ENCODE measurements at regions not wholly inside any gene's neighbourhood (a gene's known extent, or its start where the extent isn't known, plus 50 kb on each side); places are given as distances from the start of the nearest gene placed in this dataset.
"Not testable (repeated sequence)": the region's sequence is repeated elsewhere in the genome, so short reads cannot be mapped to it uniquely, and the experiment has no call there.

- not testable (repeated sequence) for H3K27ac ChIP-seq (ENCODE audit: low read depth in 1 of 3, low read length in 2 of 3); H3K27me3 ChIP-seq (ENCODE audit: control insufficient read depth in 3 of 3, insufficient read depth in 3 of 3, low read length in 3 of 3); H3K36me3 ChIP-seq (ENCODE audit: control insufficient read depth in 3 of 3, insufficient read depth in 2 of 3, low read depth in 1 of 3, low read length in 3 of 3); H3K4me1 ChIP-seq (ENCODE audit: control insufficient read depth in 3 of 3, insufficient read depth in 2 of 3, low read depth in 1 of 3, low read length in 2 of 3); H3K9me3 ChIP-seq (ENCODE audit: control insufficient read depth in 2 of 2, insufficient read depth in 1 of 2, low read depth in 1 of 2, low read length in 1 of 2); FAIRE-seq
- peak; percentile 34 to 57 for DNase-seq
- 1 to 4% (median 1%) methylated on average over 17 to 32 of the region's 32 CpGs for WGBS, 3 donors
- peak overlapping the region in 2 of 3 donors; percentile 31 to 44 for H3K4me3 ChIP-seq (ENCODE audit: low read depth in 1 of 3, low read length in 3 of 3)
Observed at GRCh38 chr2:132353380-132353779, 63.2 kb upstream of the GPR39 start.

GRCh38 chr2:132360964-132361363, 55.6 kb upstream of the GPR39 start:
- not testable (repeated sequence) for H3K9me3 ChIP-seq (ENCODE audit: control insufficient read depth in 2 of 2, insufficient read depth in 1 of 2, low read depth in 1 of 2, low read length in 1 of 2); FAIRE-seq; H3K4me3 ChIP-seq (ENCODE audit: low read depth in 1 of 3, low read length in 3 of 3); H3K36me3 ChIP-seq (ENCODE audit: control insufficient read depth in 3 of 3, insufficient read depth in 2 of 3, low read depth in 1 of 3, low read length in 3 of 3); H3K4me1 ChIP-seq (ENCODE audit: control insufficient read depth in 3 of 3, insufficient read depth in 2 of 3, low read depth in 1 of 3, low read length in 2 of 3); DNase-seq; H3K27me3 ChIP-seq (ENCODE audit: control insufficient read depth in 3 of 3, insufficient read depth in 3 of 3, low read length in 3 of 3); H3K27ac ChIP-seq (ENCODE audit: low read depth in 1 of 3, low read length in 2 of 3)
- 80 to 83% (median 82%) methylated on average over 15 to 19 of the region's 19 CpGs for WGBS, 3 donors

GRCh38 chr2:132361498-132361897, 55.1 kb upstream of the GPR39 start:
- H3K27ac ChIP-seq (ENCODE audit: low read depth in 1 of 3, low read length in 2 of 3); H3K27me3 ChIP-seq (ENCODE audit: control insufficient read depth in 3 of 3, insufficient read depth in 3 of 3, low read length in 3 of 3); FAIRE-seq; H3K9me3 ChIP-seq (ENCODE audit: control insufficient read depth in 2 of 2, insufficient read depth in 1 of 2, low read depth in 1 of 2, low read length in 1 of 2); H3K4me3 ChIP-seq (ENCODE audit: low read depth in 1 of 3, low read length in 3 of 3); H3K4me1 ChIP-seq (ENCODE audit: control insufficient read depth in 3 of 3, insufficient read depth in 2 of 3, low read depth in 1 of 3, low read length in 2 of 3); DNase-seq; H3K36me3 ChIP-seq (ENCODE audit: control insufficient read depth in 3 of 3, insufficient read depth in 2 of 3, low read depth in 1 of 3, low read length in 3 of 3): not testable (repeated sequence)
- WGBS, 3 donors = 74 to 86% (median 85%) methylated on average over 11 to 13 of the region's 16 CpGs

GRCh38 chr2:132363352-132363751, 53.3 kb upstream of the GPR39 start:
- WGBS, 3 donors = 62 to 74% (median 72%) methylated on average over 2 of the region's 2 CpGs
- peak; percentile 26 for FAIRE-seq
- H3K27ac ChIP-seq (ENCODE audit: low read depth in 1 of 3, low read length in 2 of 3) = not testable (repeated sequence)

GRCh38 chr2:132365963-132366362, 50.6 kb upstream of the GPR39 start:
- FAIRE-seq = not testable (repeated sequence)
- 50 to 56% (median 55%) methylated on average over 2 to 3 of the region's 3 CpGs for WGBS, 3 donors

More at GRCh38 chr2:132363352-132363751, 53.3 kb upstream of the GPR39 start:
- not testable (repeated sequence) for H3K4me1 ChIP-seq (ENCODE audit: control insufficient read depth in 3 of 3, insufficient read depth in 2 of 3, low read depth in 1 of 3, low read length in 2 of 3); H3K36me3 ChIP-seq (ENCODE audit: control insufficient read depth in 3 of 3, insufficient read depth in 2 of 3, low read depth in 1 of 3, low read length in 3 of 3); DNase-seq; H3K27me3 ChIP-seq (ENCODE audit: control insufficient read depth in 3 of 3, insufficient read depth in 3 of 3, low read length in 3 of 3); H3K4me3 ChIP-seq (ENCODE audit: low read depth in 1 of 3, low read length in 3 of 3); H3K9me3 ChIP-seq (ENCODE audit: control insufficient read depth in 2 of 2, insufficient read depth in 1 of 2, low read depth in 1 of 2, low read length in 1 of 2)

GRCh38 chr2:132366421-132367180, 50.0 kb upstream of the GPR39 start:
- H3K27ac ChIP-seq (ENCODE audit: low read depth in 1 of 3, low read length in 2 of 3) = no peak overlapping the region
- FAIRE-seq (no peak), DNase-seq (no peak)
- 61 to 72% (median 68%) methylated on average over 5 of the region's 5 CpGs for WGBS, 3 donors
- H3K4me3 ChIP-seq (ENCODE audit: low read depth in 1 of 3, low read length in 3 of 3) = no peak overlapping the region
- no peaks in the 10 kb centered on the region for H3K27me3 ChIP-seq (ENCODE audit: control insufficient read depth in 3 of 3, insufficient read depth in 3 of 3, low read length in 3 of 3)
- H3K4me1 ChIP-seq (ENCODE audit: control insufficient read depth in 3 of 3, insufficient read depth in 2 of 3, low read depth in 1 of 3, low read length in 2 of 3) = no peaks in the 10 kb centered on the region
- H3K36me3 ChIP-seq (ENCODE audit: control insufficient read depth in 3 of 3, insufficient read depth in 2 of 3, low read depth in 1 of 3, low read length in 3 of 3) = no peaks in the 10 kb centered on the region
- peaks cover 0 to 3% of the 10 kb centered on the region in 2 donors for H3K9me3 ChIP-seq (ENCODE audit: control insufficient read depth in 2 of 2, insufficient read depth in 1 of 2, low read depth in 1 of 2, low read length in 1 of 2)

More at GRCh38 chr2:132365963-132366362, 50.6 kb upstream of the GPR39 start:
- not testable (repeated sequence) for DNase-seq; H3K27ac ChIP-seq (ENCODE audit: low read depth in 1 of 3, low read length in 2 of 3); H3K9me3 ChIP-seq (ENCODE audit: control insufficient read depth in 2 of 2, insufficient read depth in 1 of 2, low read depth in 1 of 2, low read length in 1 of 2); H3K4me1 ChIP-seq (ENCODE audit: control insufficient read depth in 3 of 3, insufficient read depth in 2 of 3, low read depth in 1 of 3, low read length in 2 of 3); H3K36me3 ChIP-seq (ENCODE audit: control insufficient read depth in 3 of 3, insufficient read depth in 2 of 3, low read depth in 1 of 3, low read length in 3 of 3); H3K4me3 ChIP-seq (ENCODE audit: low read depth in 1 of 3, low read length in 3 of 3); H3K27me3 ChIP-seq (ENCODE audit: control insufficient read depth in 3 of 3, insufficient read depth in 3 of 3, low read length in 3 of 3)
